Activated T-helper 1 cell treated with anti-CD3 and anti-CD28 coated beads, Interleukin-2, amount 50 U/mL, for 16 hours (primary cell): ENCODE measurements at regions not wholly inside any gene's neighbourhood (a gene's known extent, or its start where the extent isn't known, plus 50 kb on each side); places are given as distances from the start of the nearest gene placed in this dataset.

Experiments used
- DNase-seq, 2 donors: peaks; one replicate each; pipeline ENCODE4 v3.0.0-alpha.2; 2020; ENCODE audit warnings: low read depth in 1 of 2, low spot score in 1 of 2

DNA sequence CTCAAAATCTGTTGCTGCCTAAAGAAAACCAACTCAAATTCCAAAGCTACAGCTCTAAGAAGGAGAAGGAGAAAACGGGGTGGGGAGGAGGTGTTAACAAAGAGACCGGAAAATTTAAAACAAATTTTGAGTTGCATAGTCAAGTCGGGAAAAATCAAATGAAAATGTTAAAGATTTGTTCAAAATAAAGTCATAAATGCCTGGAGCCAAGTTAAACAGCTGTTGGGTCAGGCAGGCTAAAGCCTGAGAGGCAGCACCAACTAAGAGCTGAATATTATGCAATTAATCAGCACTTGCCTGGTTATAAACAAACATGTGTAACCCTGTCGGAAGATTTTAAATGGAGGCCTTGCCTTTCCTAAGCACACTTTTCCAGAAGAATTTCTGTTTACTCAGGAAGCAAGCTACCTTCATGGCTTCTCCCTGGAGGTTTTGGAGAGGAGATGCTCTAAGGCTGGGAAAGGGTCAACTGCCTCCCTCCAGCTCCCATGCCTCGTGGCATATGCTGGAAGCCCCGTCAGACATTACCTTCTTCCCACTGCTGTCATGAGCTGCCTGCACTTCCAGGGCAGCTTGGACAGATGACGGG lies 270.5 kb downstream of the DMRT2 start:
- DNase-seq: no peak

DNA sequence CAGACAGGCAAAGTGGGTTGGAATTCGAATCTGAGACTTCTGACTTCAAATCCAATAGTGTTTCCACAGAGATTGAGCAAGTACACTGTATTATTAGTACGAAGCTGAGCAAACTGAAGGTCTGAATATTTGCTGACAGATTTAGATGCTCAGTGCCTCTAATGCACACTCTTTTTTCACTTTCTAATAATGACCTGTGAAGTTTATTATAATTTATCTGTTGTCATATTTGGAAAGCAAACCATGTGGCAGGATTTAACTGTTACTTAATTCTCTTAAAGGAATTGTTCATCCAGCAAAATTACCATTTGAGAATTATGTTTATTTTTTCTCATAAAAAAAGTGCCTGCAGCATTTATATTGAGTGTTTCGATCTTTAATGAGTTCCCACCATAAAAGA lies 277.3 kb downstream of the DMRT2 start:
- no peak for DNase-seq

DNA sequence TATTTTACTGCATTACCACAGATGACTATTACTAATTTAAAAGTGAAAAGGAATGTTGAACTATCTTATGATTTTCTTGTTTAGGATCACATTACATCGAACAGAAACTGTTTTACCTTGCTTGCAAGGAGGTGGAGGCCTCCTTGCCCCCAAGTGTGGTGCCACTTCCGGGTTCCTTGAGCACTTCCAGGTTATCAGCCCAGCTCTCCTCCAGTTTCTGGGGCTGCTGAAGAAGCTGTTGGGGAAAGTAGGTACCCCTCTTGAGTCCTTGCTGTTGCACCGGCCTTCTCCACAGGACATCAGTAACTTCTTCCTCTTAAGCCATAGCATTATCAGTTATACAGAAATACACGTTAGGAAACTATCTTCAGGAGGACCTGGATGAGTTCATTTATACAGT lies 278.2 kb downstream of the DMRT2 start:
- DNase-seq: no peak

DNA sequence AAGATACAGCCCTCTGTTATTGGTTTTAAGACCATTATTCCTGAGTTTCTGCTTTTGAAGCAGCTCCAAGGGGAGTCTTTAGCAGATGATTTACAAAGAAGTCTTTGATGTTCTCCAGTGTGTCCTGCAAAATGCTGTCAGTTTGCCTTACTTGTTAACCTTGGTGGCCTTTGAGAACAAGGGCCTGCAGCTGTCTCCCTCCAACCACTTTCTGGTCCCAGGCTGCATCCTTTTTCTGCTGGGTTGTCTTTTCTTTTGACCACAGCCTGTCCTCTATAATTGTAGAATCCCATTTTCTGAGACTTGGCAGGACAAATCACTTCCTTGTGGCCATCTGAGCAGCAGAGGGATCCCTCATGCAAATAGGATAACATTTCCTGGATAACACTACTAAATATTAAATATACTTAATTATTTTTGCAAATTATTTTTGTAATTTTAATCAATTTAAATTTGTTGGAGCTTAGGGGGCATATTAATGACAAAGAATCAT lies 281.4 kb downstream of the DMRT2 start:
- no peak for DNase-seq

DNA sequence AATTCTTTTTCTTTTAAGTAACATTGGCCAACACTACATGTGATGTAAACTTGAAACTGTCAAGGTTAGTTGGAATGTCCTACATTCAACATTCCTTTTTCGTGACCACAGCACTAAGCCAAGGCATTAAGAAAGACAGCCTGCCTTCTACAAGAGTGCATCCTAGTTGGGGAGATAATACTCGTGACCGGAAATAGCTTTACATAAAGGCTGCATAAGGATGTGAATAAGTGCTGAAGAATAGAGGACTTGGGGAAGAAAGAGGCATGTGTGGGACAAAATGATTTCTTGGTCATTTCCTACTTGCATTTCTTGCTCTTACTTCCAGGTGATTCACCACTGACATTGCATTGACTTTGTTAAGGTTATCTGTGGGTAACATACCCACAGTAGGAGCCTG lies 282.0 kb downstream of the DMRT2 start:
- DNase-seq: no peak

DNA sequence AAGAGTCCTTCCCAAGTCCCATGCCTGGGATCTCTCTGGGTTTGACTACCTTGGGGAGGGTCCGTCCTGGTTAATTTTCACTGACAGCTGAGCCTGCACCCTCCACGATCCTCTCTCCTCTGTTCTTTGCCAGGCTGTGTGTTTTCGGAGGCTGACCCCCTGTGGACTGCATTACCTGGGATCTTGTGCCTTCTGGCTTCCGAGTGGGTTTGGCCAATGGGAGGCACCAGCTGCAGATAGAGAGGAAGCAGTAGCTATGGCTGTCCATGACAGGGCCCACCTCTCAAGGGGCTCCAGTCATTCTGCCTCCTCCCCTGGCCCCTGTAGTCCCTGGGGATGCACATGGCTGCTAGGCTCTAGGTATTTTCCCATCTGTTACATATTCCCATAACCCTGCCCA lies 285.0 kb downstream of the DMRT2 start:
- no peak for DNase-seq

DNA sequence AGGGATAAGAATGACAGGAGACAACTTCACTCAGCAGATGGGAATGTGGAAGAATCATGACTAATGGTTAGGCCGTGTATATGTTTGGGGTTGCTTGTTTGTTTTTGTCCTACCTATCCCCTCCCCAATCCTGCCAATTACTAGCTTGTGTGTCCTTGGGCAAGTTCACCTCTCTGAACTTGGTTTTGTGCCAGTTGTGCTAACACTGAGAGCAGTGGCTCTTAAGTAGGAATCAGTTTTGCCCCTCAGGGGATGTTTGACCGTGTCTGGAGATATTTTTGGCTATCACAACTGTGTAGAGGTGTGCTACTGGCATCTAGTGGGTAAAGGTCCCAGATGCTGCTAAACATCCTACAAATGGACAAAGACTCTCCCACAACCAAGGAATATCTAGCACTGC lies 287.0 kb downstream of the DMRT2 start:
- no peak for DNase-seq

DNA sequence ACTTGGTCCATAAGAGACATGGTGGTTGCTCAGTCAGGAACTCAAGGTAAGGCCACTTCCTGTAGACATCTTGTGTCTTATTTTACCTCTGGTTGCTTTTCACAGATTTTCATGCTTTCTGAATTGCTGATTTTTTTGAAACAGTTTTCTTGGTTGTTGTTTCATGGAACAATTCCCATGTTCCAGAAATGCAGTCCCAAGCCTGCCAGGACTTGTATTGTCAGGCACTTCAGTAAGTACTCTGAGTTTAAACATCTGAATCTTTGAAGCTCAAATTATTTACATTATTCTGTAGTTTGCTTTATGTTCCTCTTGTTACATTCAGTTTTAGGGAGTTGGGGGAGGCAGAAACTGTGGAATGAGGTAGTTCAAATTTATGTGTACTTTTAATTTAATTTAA lies 290.2 kb downstream of the DMRT2 start:
- no peak for DNase-seq

DNA sequence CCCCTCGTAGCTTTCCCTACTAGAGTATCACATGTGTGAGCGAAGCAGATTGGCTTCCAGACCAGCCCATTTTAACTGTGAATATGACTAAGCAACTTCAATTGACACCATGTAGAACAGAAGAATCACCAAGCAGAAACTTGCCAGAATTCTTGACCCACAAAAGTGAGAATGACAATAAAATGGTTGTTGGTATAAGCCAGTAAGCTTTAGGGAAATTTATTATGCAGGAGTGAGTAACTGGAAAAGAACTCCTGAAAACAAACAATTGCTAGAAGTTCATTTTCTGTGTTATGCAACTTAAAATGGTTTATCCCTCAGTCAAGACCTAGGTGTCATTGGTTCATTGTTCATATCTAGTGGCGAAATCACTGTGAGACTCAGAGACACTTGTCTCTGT lies 303.1 kb downstream of the DMRT2 start:
- no peak for DNase-seq

DNA sequence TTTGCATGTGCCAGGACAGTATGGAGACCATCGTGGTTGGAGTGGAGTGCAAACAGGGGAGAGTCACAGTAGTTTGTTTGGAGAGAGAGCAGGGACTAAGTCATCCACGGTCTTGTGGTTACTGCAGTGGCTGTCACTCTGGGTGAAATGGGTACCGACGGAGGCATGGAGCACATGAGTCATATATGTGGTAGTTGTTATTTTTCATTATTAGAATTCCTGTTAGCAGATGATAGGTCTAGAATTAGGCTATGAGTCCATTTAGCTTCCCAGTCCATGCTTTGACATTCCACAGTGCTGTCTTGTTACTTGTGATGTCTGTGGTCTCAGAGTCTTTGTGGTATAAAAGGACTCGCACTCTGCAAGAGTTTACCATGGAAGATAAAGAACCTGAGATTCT lies 303.9 kb downstream of the DMRT2 start:
- DNase-seq: no peak

DNA sequence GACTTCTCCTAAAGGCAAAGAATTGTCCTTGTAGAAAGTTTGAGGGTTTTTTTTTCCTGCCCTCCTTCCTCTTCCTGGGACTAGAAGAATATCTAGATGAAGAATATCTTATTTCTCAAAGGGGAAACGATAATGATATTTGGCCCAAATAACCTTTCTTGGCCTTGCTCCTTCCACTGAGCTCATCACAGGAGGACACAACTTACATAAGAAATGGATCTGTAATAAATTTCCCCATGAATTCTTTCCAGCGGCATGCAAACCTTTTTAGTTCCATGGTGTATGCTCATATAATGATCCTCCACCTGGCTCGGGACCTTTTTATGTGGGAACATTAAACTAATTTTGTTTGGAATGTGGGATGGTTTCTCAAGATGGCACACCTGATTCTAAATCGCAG lies 304.4 kb downstream of the DMRT2 start:
- DNase-seq: no peak

DNA sequence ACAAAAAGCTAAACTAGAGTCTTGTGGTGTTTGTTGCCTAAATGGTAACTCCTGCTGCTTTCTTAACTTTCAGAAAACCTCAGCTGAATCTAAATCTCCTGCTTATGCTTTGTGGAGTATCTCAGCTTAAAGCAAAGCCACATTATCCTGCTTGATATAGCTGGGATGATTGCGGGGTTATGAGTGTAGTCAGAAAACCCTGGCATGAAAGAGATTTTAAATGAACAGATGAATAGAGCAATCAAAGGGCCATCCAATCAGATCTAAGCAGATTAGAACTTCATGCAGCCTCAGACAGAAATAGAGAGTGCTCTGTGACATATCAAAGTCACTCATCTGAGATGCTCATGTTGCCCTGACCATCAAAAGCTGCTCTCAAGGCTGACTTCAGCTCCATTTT lies 305.5 kb downstream of the DMRT2 start:
- no peak for DNase-seq

DNA sequence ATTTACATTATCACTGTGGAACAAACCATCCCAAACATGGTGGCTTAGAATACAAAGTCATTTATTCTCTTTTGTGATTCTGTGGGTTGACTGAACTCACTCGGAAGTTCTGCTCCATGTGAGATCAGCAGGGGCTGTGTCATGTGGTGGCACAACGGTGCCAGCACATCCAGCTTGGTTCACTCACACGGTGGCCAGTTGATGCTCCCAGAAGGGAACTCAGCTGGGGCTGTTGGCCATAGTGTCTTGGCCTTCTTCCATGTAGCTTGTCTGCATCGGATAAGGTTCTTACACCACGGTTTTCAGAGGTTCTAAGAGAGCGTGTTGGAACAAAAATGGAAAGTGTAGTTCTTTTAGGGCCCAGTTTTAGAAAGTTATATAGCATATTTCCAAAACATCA lies 312.7 kb downstream of the DMRT2 start:
- DNase-seq: no peak

DNA sequence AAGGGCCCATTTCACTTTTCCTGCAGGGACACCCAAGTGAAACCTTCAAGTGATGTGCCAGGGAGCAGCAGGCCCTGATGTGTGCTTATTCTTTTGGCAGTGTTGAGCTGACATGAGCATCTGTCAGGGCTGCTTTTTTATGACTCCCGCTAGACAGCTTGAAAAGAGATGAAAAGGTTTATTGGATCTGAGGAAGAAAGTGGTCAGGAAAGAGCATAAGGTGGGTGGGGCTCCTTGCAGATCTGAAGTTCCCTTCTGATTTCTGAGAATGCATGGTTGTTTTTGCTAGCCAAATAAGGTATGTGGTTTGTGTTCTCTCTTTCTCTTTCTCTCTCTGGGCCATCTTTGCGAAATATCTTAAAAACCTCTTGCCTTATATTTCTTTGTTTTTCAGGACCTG lies 316.1 kb downstream of the DMRT2 start:
- no peak for DNase-seq

DNA sequence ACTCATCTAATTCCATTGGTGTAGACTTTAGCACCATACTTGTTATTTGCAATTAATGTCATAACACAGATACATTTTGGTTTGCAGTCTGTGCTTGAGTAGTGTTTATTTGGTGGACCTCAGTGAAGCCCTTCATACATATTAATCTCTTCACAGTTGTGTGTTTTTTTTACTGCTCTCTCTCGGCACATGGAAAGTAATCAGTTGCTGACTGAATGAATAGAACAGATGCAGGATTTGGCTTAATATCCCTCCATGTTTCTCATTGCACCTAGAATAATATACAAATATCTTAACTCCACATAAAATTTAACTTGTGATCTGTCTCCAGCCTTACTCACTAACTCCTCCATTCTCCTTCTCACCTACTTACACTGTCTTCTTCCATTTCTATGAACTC lies 319.1 kb downstream of the DMRT2 start:
- no peak for DNase-seq

DNA sequence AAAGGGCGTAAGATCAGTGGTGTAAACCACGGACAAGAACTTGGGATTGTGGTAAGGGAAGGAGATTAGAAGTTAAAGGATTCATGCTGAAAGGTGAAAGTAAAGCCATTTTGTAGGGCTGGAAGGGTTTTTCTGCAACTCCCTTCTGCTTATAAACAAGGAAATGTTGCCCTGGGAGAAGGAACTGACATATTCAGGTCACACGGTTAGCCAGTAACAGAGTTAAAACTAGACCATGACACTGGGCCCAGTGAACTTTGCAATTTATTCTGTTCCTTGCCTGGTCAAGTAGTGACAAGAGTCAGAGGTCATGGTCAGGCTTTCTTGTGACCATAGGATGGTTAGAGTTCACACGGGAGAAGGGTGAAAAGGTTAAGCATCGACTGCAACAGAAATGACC lies 323.3 kb downstream of the DMRT2 start:
- DNase-seq: no peak

DNA sequence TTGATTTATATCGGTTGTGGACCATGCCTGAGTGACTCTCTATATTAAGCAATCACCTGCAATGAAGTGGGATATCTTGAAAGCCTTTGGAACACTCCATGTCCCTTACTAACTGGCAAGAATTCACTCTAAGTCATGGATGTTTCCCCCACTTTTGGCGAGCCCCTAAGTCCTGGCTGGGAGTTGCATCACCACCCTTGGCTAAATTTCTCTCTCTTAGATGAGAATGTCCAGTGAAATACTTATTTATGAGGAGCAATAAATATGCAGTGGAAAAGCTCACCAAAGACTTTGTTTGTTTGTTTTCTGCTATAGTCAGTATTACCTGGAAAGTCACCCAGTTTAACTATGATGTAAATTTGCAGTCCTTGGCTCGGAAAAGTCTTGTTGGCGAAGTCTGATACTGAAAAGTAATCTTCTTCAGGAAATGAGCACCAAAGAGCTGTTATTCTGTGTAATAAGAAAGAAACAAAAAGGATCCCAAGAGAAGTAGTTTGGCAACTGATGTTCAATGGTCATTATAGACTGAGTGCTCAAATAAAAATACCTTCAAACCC lies 333.8 kb downstream of the DMRT2 start:
- DNase-seq: no peak

DNA sequence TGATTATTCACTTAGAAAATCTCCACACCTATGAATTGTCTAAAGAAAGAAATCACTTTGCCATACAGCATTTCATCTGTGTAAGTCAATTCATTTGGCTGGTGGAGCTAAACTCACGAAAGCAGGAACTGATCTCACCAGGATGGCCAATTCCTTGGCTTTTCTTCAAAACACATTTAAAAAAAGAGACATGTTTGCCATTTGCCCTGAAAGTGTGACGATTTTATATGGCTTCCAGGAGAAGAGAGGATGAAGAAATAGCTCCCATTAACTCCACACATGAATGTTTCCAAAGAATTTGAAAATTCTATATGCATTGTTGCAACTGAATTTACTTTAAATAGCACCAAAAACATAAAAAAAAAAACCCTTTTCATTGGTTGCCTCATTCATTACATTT lies 334.7 kb downstream of the DMRT2 start:
- DNase-seq: no peak

DNA sequence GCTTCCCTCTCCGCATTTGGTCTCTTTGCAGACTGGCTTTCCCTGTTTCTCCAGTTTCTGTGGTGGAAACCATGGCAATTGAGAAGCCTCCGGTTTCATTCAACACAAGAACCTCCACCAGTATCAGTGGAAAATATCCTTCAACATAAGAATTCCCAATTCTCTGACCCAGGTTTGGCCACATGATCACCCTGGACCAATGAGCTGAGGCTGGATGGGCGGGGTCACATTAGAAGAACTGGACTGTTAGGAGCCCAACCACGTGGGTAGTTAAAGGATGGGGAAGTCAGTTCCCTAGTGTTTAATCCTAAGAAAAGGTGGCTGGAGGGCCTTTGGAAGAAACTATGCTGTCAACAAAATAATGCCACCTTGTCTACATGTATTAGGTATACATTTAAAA lies 336.3 kb downstream of the DMRT2 start:
- DNase-seq: no peak

DNA sequence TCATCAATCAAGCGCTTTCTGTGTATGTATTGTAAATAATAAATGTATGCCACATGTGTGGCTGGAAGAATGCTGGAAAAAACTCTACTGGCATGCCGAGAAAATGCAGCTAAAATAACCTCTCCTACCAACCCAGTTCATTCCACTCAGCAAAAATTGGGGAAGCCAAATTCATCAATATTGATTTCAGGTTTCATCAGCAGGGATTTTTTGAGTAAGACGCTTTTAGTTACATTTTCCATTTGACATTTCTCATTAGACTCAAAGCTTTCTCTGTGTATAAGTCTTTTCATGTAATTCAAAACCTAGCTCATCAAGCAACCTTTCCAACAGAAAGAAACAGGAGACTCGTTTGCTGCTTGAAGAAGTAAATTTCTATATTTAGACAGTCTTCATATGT lies 338.1 kb downstream of the DMRT2 start:
- no peak for DNase-seq

DNA sequence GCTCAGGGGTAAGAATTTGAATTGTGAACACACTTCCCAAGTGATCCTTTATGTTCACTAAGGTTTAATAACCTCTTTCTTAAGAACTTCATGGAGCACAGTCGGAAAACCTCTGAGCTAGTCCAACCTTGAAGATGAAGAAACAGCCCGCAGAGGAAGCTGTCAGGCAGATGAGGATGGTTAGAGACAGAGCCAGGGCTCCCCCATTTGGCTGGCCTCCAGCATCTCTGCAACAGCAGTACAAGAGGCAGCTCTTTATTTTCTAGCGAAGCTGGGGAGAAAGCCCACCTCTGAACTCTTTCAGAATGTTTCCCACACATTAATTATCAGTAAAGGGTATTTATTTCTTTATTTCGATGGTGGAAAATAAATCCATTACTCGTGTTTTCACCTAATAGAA lies 350.8 kb downstream of the DMRT2 start:
- no peak for DNase-seq

DNA sequence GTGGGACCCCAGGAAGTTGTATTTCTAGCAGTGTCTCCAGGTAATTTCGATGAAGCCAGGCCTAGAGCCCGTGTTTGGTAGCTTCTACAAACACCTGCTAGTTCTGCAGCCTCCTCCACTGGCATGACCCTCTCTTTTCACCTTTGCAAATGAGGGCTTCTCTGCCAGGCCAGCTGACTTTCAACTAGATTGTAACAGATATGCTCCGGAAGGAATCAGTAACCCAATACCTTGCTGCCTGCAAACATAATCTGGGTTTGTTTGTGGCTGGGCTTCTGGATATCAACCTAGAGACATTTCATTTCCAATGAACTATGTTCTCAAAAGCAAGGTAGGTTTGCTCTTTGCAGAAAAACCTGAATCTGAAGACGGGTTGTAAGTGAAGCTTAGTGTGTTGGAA lies 354.8 kb downstream of the DMRT2 start:
- DNase-seq: no peak

DNA sequence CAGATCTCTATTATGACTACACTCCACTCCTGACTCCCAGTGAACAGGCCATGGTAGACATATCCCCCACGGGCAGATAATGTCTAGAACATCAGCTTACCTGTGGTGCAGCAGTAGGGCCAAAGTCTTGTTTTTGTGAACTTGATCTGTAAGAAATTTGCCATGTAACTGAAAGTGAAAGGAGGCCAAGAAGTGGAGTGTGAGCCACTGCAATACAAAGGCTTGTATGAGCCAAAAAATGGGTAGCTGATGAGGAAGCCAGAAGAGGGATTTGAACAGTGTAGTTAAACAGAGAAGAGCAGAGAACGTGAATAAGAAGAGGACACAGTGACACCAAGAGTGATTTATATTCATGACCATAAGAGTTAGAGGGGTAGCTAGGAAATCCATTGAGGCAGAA lies 361.7 kb downstream of the DMRT2 start:
- DNase-seq: no peak

DNA sequence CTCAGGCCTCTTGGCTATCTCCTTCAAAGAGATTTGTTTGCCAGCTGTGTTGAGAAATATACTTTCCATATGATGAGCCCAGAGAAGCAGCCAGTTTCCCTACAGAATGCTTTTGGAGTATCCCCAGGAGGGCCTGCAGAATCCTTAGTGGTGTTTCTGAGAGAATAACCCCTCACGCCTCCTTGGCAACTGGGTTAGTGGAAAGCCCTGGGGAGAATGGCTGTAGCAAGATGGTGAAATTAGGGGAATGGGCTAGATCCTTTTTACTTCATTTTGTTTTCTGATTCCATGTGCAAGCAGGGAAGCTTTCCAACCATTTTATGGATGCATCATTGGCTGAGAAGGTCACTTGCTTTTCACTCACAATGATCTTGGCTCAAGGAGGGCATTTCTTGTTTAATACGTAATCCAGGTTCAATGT lies 364.6 kb downstream of the DMRT2 start:
- DNase-seq: no peak
